CD14-positive monocyte (primary cell): ENCODE measurements at regions not wholly inside any gene's neighbourhood (a gene's known extent, or its start where the extent isn't known, plus 50 kb on each side); places are given as distances from the start of the nearest gene placed in this dataset.

Experiments used
- DNase-seq, 3 donors: peaks; one replicate each; pipeline ENCODE4 v3.0.0-alpha.2; 2011 to 2022
- H2AFZ ChIP-seq: 2 replicates; pipeline ENCODE4 v1.6.0; 2012; ENCODE audit warnings: mild to moderate bottlenecking, low read depth, low read length, inconsistent platforms; ENCODE audit not compliant: insufficient read depth, poor library complexity, severe bottlenecking
- H3K27ac ChIP-seq, 2 donors: 1 replicate in 1 of 2; 2 replicates in 1 of 2; pipeline ENCODE4 v1.5.1; 2012 to 2013; ENCODE audit warnings: low read length in 2 of 2, control low read depth in 1 of 2, inconsistent platforms in 1 of 2, low read depth in 1 of 2, mild to moderate bottlenecking in 1 of 2
- H3K27me3 ChIP-seq, 2 donors: one replicate each; pipeline versions ENCODE4 v1.6.0 to v1.6.1; 2011 to 2013; ENCODE audit warnings: low read length in 2 of 2; ENCODE audit not compliant: control insufficient read depth in 2 of 2, insufficient read depth in 2 of 2
- H3K36me3 ChIP-seq, 2 donors: replicated peaks in 1 of 2; 1 replicate in 1 of 2; 2 replicates in 1 of 2; pipeline versions ENCODE4 v1.5.1 to v1.6.1; 2012 to 2013; ENCODE audit warnings: low read length in 2 of 2, control low read depth in 1 of 2, inconsistent platforms in 1 of 2, mild to moderate bottlenecking in 1 of 2; ENCODE audit not compliant: insufficient read depth in 2 of 2, control insufficient read depth in 1 of 2
- H3K4me1 ChIP-seq, 2 donors: 1 replicate in 1 of 2; 2 replicates in 1 of 2; pipeline versions ENCODE4 v1.5.1 to v1.6.1; 2012 to 2013; ENCODE audit warnings: low read length in 2 of 2, control low read depth in 1 of 2, inconsistent platforms in 1 of 2, mild to moderate bottlenecking in 1 of 2, moderate library complexity in 1 of 2; ENCODE audit not compliant: insufficient read depth in 2 of 2, control insufficient read depth in 1 of 2
- H3K4me2 ChIP-seq: replicated peaks from 2 replicates; pipeline ENCODE3; 2012; ENCODE audit warnings: low read length, moderate library complexity, mild to moderate bottlenecking; ENCODE audit not compliant: poor library complexity, severe bottlenecking; ENCODE audit errors: extremely low read depth
- H3K4me3 ChIP-seq, 3 experiments: fragments of 200-600 bp in 1 of 3; sonication (generic) in 1 of 3; replicated peaks in 1 of 3; 1 replicate in 2 of 3; 2 replicates in 1 of 3; pipeline ENCODE4 v1.5.1; 2011 to 2013; ENCODE audit warnings: low read length in 3 of 3, mild to moderate bottlenecking in 3 of 3, control low read depth in 2 of 3, low read depth in 2 of 3, inconsistent platforms in 1 of 3, moderate library complexity in 1 of 3
- H3K79me2 ChIP-seq: 2 replicates; pipeline ENCODE4 v1.6.0; 2012; ENCODE audit warnings: mild to moderate bottlenecking, control low read depth, inconsistent platforms, low read length, moderate library complexity; ENCODE audit not compliant: insufficient read depth
- H3K9ac ChIP-seq: 2 replicates; pipeline ENCODE4 v1.6.0; 2017; ENCODE audit warnings: low read length, mild to moderate bottlenecking; ENCODE audit not compliant: insufficient read depth, poor library complexity, severe bottlenecking
- H3K9me3 ChIP-seq, 2 donors: replicated peaks in 1 of 2; 1 replicate in 1 of 2; 2 replicates in 1 of 2; pipeline versions ENCODE4 v1.5.1 to v1.6.1; 2012 to 2013; ENCODE audit warnings: low read length in 2 of 2, control low read depth in 1 of 2; ENCODE audit not compliant: control insufficient read depth in 1 of 2, insufficient read depth in 1 of 2
- H4K20me1 ChIP-seq: 2 replicates; pipeline ENCODE4 v1.6.0; 2012; ENCODE audit warnings: mild to moderate bottlenecking, low read length, control low read depth, moderate library complexity; ENCODE audit not compliant: insufficient read depth
- H3K27ac Mint-ChIP-seq, 7 donors: one replicate each; pipeline ENCODE4 v1.8.0; 2020; ENCODE audit warnings: mild to moderate bottlenecking in 7 of 7, mixed read lengths in 7 of 7, moderate library complexity in 6 of 7, inconsistent platforms in 2 of 7
- H3K27me3 Mint-ChIP-seq, 3 donors: one replicate each; pipeline ENCODE4 v1.8.0; 2021 to 2022; ENCODE audit warnings: low read depth in 3 of 3, mild to moderate bottlenecking in 3 of 3, mixed read lengths in 3 of 3, moderate library complexity in 3 of 3, inconsistent platforms in 1 of 3
- H3K36me3 Mint-ChIP-seq, 2 donors: one replicate each; pipeline ENCODE4 v1.8.0; 2020; ENCODE audit warnings: mixed read lengths in 2 of 2, inconsistent platforms in 1 of 2, mild to moderate bottlenecking in 1 of 2
- H3K4me1 Mint-ChIP-seq: one replicate; pipeline ENCODE4 v1.8.0; 2020; ENCODE audit warnings: mild to moderate bottlenecking, mixed read lengths
- H3K4me3 Mint-ChIP-seq, 2 donors: one replicate each; pipeline ENCODE4 v1.8.0; 2020; ENCODE audit warnings: mild to moderate bottlenecking in 2 of 2, mixed read lengths in 2 of 2, moderate library complexity in 1 of 2
- H3K9me3 Mint-ChIP-seq, 7 donors: one replicate each; pipeline ENCODE4 v1.8.0; 2020 to 2022; ENCODE audit warnings: mixed read lengths in 7 of 7, mild to moderate bottlenecking in 6 of 7, moderate library complexity in 6 of 7, inconsistent platforms in 2 of 7
- WGBS: methylation state at CpG from one replicate; pipeline ENCODE4 v1.1.5; 2013; ENCODE audit warnings: missing lambda C conversion rate; ENCODE audit not compliant: insufficient coverage; 5-methylcytosine and 5-hydroxymethylcytosine counted together
- intact Hi-C, 2 donors: fragments of 100-400 bp; cut with micrococcal nuclease; formaldehyde crosslinking; loops; one replicate each; pipeline versions ENCODE4 v1.15.0 to v1.15.1; 2023
- TF ChIP-seq, protein P1 (sequence below): fragments of 200-600 bp; IDR thresholded peaks from one replicate; pipeline ENCODE4 v1.8.0; 2022; ENCODE audit warnings: antibody characterized with exemption, mild to moderate bottlenecking

DNA sequence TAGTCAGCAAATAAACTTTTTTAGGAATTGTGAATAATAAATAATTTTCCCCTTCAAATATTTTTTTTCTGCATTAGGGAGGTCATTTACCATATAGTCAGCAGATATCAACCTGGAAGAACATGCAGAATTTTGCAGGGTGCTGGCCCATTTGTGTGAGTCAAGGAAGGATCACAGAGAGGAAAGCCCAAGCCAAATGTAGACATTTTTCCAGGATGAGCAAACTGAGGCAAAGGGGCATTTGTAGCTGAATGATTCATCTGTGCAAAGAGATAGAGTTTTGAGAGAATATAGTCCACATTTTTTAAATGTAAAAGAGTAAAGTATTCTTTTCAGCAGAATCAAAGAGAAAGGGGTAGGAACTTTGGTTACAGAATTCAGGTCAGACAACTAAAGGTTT is 555.5 kb upstream of the MARCKS start:
- intact Hi-C loops, result no loop called here
- Histone ChIP-seq H3K27ac (no peak overlapping the region), H3K9me3 (no peaks in the 10 kb centered on the region), H3K4me3 (no peak overlapping the region), H3K9ac (no peak overlapping the region), H3K36me3 (no peaks in the 10 kb centered on the region), H2AFZ (no peak overlapping the region), H3K79me2 (no peaks in the 10 kb centered on the region), H3K27me3 (no peaks in the 10 kb centered on the region), H3K4me2 (no peak overlapping the region), H4K20me1 (no peaks in the 10 kb centered on the region), H3K4me1 (no peaks in the 10 kb centered on the region)
- TF ChIP-seq, protein P1, sequence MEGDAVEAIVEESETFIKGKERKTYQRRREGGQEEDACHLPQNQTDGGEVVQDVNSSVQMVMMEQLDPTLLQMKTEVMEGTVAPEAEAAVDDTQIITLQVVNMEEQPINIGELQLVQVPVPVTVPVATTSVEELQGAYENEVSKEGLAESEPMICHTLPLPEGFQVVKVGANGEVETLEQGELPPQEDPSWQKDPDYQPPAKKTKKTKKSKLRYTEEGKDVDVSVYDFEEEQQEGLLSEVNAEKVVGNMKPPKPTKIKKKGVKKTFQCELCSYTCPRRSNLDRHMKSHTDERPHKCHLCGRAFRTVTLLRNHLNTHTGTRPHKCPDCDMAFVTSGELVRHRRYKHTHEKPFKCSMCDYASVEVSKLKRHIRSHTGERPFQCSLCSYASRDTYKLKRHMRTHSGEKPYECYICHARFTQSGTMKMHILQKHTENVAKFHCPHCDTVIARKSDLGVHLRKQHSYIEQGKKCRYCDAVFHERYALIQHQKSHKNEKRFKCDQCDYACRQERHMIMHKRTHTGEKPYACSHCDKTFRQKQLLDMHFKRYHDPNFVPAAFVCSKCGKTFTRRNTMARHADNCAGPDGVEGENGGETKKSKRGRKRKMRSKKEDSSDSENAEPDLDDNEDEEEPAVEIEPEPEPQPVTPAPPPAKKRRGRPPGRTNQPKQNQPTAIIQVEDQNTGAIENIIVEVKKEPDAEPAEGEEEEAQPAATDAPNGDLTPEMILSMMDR, result no peak
- H3K9me3 Mint-ChIP-seq, result peaks cover 0 to 2% (median 0%) of the 10 kb centered on the region in 7 donors
- no peaks in the 10 kb centered on the region for H3K36me3 Mint-ChIP-seq
- peaks cover 0 to 1% (median 0%) of the 10 kb centered on the region in 3 donors for H3K27me3 Mint-ChIP-seq
- H3K27ac Mint-ChIP-seq, result no peak overlapping the region
- no peak for DNase-seq
- H3K4me3 Mint-ChIP-seq, result no peak overlapping the region
- no peaks in the 10 kb centered on the region for H3K4me1 Mint-ChIP-seq

DNA sequence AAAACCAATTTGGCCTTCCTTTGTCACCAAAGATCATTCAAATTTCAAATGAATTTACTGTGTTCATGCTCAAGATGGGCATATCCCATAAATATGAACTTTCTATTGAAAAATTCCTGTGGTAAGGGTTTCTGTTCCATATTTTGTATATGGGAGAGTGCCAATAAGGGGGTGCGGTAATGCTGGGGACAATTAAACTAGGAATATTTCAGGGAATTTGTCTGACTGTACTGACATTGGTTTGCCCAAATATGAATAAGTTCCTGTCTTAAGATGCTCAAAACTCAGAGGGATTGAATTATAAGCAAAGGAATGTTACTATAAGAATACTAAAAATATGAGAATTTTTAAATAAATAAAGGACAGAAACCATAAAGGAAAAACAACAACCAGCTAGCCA is 553.0 kb upstream of the MARCKS start:
- Mint-ChIP-seq H3K36me3 (no peaks in the 10 kb centered on the region), H3K4me3 (no peak overlapping the region), H3K9me3 (peaks cover 0 to 2% (median 0%) of the 10 kb centered on the region in 7 donors), H3K4me1 (no peaks in the 10 kb centered on the region), H3K27me3 (peaks cover 0 to 4% (median 0%) of the 10 kb centered on the region in 3 donors), H3K27ac (no peak overlapping the region)
- intact Hi-C loops, result no loop called here
- TF ChIP-seq, protein P1, result no peak
- no CpG with 5 or more reads among the region's 1 CpG for WGBS
- Histone ChIP-seq H3K79me2 (no peaks in the 10 kb centered on the region), H4K20me1 (no peaks in the 10 kb centered on the region), H3K27ac (no peak overlapping the region), H3K27me3 (no peaks in the 10 kb centered on the region), H3K36me3 (no peaks in the 10 kb centered on the region), H3K4me3 (no peak overlapping the region), H3K9ac (no peak overlapping the region), H3K4me2 (no peak overlapping the region), H2AFZ (no peak overlapping the region), H3K9me3 (no peaks in the 10 kb centered on the region), H3K4me1 (no peaks in the 10 kb centered on the region)
- DNase-seq, result no peak
